HG03103 (cell line): ENCODE measurements at regions not wholly inside any gene's neighbourhood (a gene's known extent, or its start where the extent isn't known, plus 50 kb on each side); places are given as distances from the start of the nearest gene placed in this dataset.
"Not testable (repeated sequence)": the region's sequence is repeated elsewhere in the genome, so short reads cannot be mapped to it uniquely, and the experiment has no call there.

Experiments
- ATAC-seq: cut with Tn5 transposase; IDR thresholded peaks from one replicate; pipeline ENCODE4 v1.9.1; 2021; ENCODE audit warnings: low read depth; ENCODE audit not compliant: unreplicated experiment

- not testable (repeated sequence) for ATAC-seq
Measured at GRCh38 chr2:91567546-91568335, 2876.3 kb downstream of the RPIA start.

- ATAC-seq = not testable (repeated sequence)
Measured at GRCh38 chr2:91568391-91569338, 2877.2 kb downstream of the RPIA start.

GRCh38 chr2:91571239-91571923 is 2879.9 kb downstream of the RPIA start:
- ATAC-seq = not testable (repeated sequence)

- not testable (repeated sequence) for ATAC-seq
Measured at GRCh38 chr2:91573018-91573417, 2881.5 kb downstream of the RPIA start.

- not testable (repeated sequence) for ATAC-seq
Measured at GRCh38 chr2:91573755-91574154, 2882.3 kb downstream of the RPIA start.

- not testable (repeated sequence) for ATAC-seq
Measured at GRCh38 chr2:91574255-91574654, 2882.8 kb downstream of the RPIA start.

GRCh38 chr2:91575701-91576100 is 2884.2 kb downstream of the RPIA start:
- ATAC-seq = not testable (repeated sequence)

- not testable (repeated sequence) for ATAC-seq
Measured at GRCh38 chr2:91577406-91577805, 2885.9 kb downstream of the RPIA start.

- ATAC-seq = not testable (repeated sequence)
Measured at GRCh38 chr2:91578678-91579077, 2887.2 kb downstream of the RPIA start.

GRCh38 chr2:91579555-91579954 is 2888.1 kb downstream of the RPIA start:
- ATAC-seq = not testable (repeated sequence)

GRCh38 chr2:91580043-91580442 is 2888.6 kb downstream of the RPIA start:
- not testable (repeated sequence) for ATAC-seq

GRCh38 chr2:91587098-91587497 is 2895.6 kb downstream of the RPIA start:
- not testable (repeated sequence) for ATAC-seq

GRCh38 chr2:91587908-91588535 is 2896.5 kb downstream of the RPIA start:
- not testable (repeated sequence) for ATAC-seq

- not testable (repeated sequence) for ATAC-seq
Measured at GRCh38 chr2:91588782-91589223, 2897.3 kb downstream of the RPIA start.

GRCh38 chr2:91589454-91590328 is 2898.2 kb downstream of the RPIA start:
- not testable (repeated sequence) for ATAC-seq

- not testable (repeated sequence) for ATAC-seq
Measured at GRCh38 chr2:91590381-91590780, 2898.9 kb downstream of the RPIA start.

- ATAC-seq = not testable (repeated sequence)
Measured at GRCh38 chr2:91591066-91591465, 2899.6 kb downstream of the RPIA start.

- ATAC-seq = not testable (repeated sequence)
Measured at GRCh38 chr2:91597436-91597835, 2906.0 kb downstream of the RPIA start.

GRCh38 chr2:91598519-91598918 is 2907.0 kb downstream of the RPIA start:
- ATAC-seq = not testable (repeated sequence)
